K562 (cell line): ENCODE measurements at regions not wholly inside any gene's neighbourhood (a gene's known extent, or its start where the extent isn't known, plus 50 kb on each side); places are given as distances from the start of the nearest gene placed in this dataset. TPM values are rescaled to one million over a fixed set of nuclear protein-coding genes. Genes with fewer than 3 reads are reported as not detected.
"Not testable (repeated sequence)": the region's sequence is repeated elsewhere in the genome, so short reads cannot be mapped to it uniquely, and the experiment has no call there.

Source experiments
- ATAC-seq: fragments of 200-7000 bp; cut with Tn5 transposase; 3 replicates; pipeline ENCODE4 v1.9.1; 2020; ENCODE audit warnings: moderate library complexity
- BruUV-seq: library from RNA; stranded (reverse); fragments of 400-500 nt; replicated peaks from 2 replicates; lab custom pipeline; 2021; lab: Mats Ljungman, UMichigan
- CTCF ChIA-PET: fragments of 300-600 bp; formaldehyde crosslinking; extraction: SDS; loops from one replicate; lab custom pipeline; 2021; ENCODE audit warnings: low intra/inter-chr PET ratio; lab: Yijun Ruan, JAX
- POLR2A ChIA-PET: fragments of 300-600, 350-650 bp; sonication (Branson Sonifier 250); formaldehyde crosslinking; extraction: SDS; loops from one replicate; lab custom pipeline; 2021; ENCODE audit warnings: antibody characterized with exemption, inconsistent platforms; lab: Yijun Ruan, JAX
- DNase-seq, 4 experiments: peaks; one replicate each; pipeline versions ENCODE4 v3.0.0 to v3.0.0-alpha.2; 2011 to 2018; ENCODE audit warnings: low spot score in 3 of 4, mixed read lengths in 3 of 4; ENCODE audit errors: extremely low read depth in 1 of 4
- FAIRE-seq: peaks from 2 replicates; lab custom pipeline; 2011; peaks lifted over from hg19 to GRCh38; lab: Jason Lieb, UNC
- H2AFZ ChIP-seq: 2 replicates; pipeline ENCODE4 v1.6.0; 2011; ENCODE audit warnings: low read depth, low read length, control low read depth, inconsistent platforms
- H3K27ac ChIP-seq: fragments of 200-600 bp; 3 replicates; pipeline ENCODE4 v1.8.0; 2011; ENCODE audit warnings: low read depth, mild to moderate bottlenecking, control low read depth, inconsistent platforms, low read length, moderate library complexity, mixed read lengths; ENCODE audit errors: extremely low read depth
- H3K27me3 ChIP-seq, 2 experiments: fragments of 300-600 bp in 1 of 2; 2 replicates in 1 of 2; 3 replicates in 1 of 2; pipeline versions ENCODE4 v1.6.0 to v1.8.0; 2011; ENCODE audit warnings: inconsistent platforms in 2 of 2, low read length in 2 of 2, mild to moderate bottlenecking in 1 of 2, mixed read lengths in 1 of 2, moderate library complexity in 1 of 2; ENCODE audit not compliant: control insufficient read depth in 2 of 2, insufficient read depth in 2 of 2
- H3K36me3 ChIP-seq: fragments of 300-600 bp; 3 replicates; pipeline ENCODE4 v1.8.0; 2011; ENCODE audit warnings: mild to moderate bottlenecking, low read length, inconsistent platforms; ENCODE audit not compliant: control insufficient read depth, insufficient read depth
- H3K4me1 ChIP-seq, 2 experiments: fragments of 200-600 bp in 1 of 2; replicated peaks in 1 of 2; 2 replicates in 1 of 2; 3 replicates in 1 of 2; pipeline versions ENCODE4 v1.5.1 to v1.8.0; 2011; ENCODE audit warnings: inconsistent platforms in 2 of 2, low read length in 2 of 2, mild to moderate bottlenecking in 1 of 2, mixed read lengths in 1 of 2, moderate library complexity in 1 of 2; ENCODE audit not compliant: control insufficient read depth in 2 of 2, insufficient read depth in 2 of 2
- H3K4me2 ChIP-seq: 2 replicates; pipeline ENCODE4 v1.6.1; 2011; ENCODE audit warnings: low read length, control low read depth, inconsistent platforms, mixed read lengths; ENCODE audit not compliant: insufficient read depth
- H3K4me3 ChIP-seq: fragments of 200-600 bp; sonication (generic), shearing (Covaris generic); 2 replicates; pipeline ENCODE4 v1.5.1; 2016; ENCODE audit warnings: control low read depth, inconsistent platforms
- H3K79me2 ChIP-seq: fragments of 200-600 bp; 3 replicates; pipeline ENCODE4 v1.8.0; 2011; ENCODE audit warnings: low read length, inconsistent platforms; ENCODE audit not compliant: control insufficient read depth, insufficient read depth
- H3K9ac ChIP-seq, 2 experiments: 2 replicates each; pipeline versions ENCODE4 v1.6.0 to v1.6.1; 2011; ENCODE audit warnings: low read depth in 2 of 2, low read length in 2 of 2, control low read depth in 1 of 2, inconsistent platforms in 1 of 2, mild to moderate bottlenecking in 1 of 2, mixed read lengths in 1 of 2; ENCODE audit not compliant: insufficient read depth in 1 of 2
- H3K9me1 ChIP-seq: one replicate; pipeline ENCODE4 v1.6.0; 2011; ENCODE audit warnings: inconsistent platforms, mild to moderate bottlenecking, low read length, moderate library complexity; ENCODE audit not compliant: control insufficient read depth, insufficient read depth
- H3K9me3 ChIP-seq: replicated peaks from 2 replicates; pipeline ENCODE4 v1.5.1; 2011; ENCODE audit warnings: low read depth, low read length, inconsistent platforms; ENCODE audit not compliant: control insufficient read depth, insufficient read depth
- H4K20me1 ChIP-seq: replicated peaks from 2 replicates; pipeline ENCODE4 v1.6.1; 2011; ENCODE audit warnings: low read length, inconsistent platforms, mixed read lengths; ENCODE audit not compliant: control insufficient read depth, insufficient read depth
- ZNF146 ChIP-seq: IDR thresholded peaks from one replicate; pipeline ENCODE4 v1.6.1; 2018; ENCODE audit warnings: missing compliant biosample characterization; ENCODE audit not compliant: unreplicated experiment
- WGBS: fragments of 100-300 bp; shearing (Covaris generic); methylation state at CpG from one replicate; pipeline ENCODE4 v1.1.6; 2016; ENCODE audit warnings: low coverage, mixed read lengths; ENCODE audit not compliant: insufficient coverage; ENCODE audit errors: missing lambda C conversion rate; 5-methylcytosine and 5-hydroxymethylcytosine counted together
- in situ Hi-C: fragments of 300-500 bp; cut with MboI; formaldehyde crosslinking; loops from 4 replicates; pipeline ENCODE4 v1.15.0; 2018; ENCODE audit warnings: inconsistent platforms, mixed read lengths
- intact Hi-C: fragments of 100-400 bp; cut with micrococcal nuclease; formaldehyde crosslinking; loops from 2 replicates; pipeline ENCODE4 v1.14.2; 2022
- small RNA-seq: library from RNA; depleted of rRNA; stranded (forward); fragments of <200 nt; gene quantifications from one replicate; pipeline ENCODE3, GENCODE V24; 2014
- TF ChIP-seq, protein P1 (sequence below): fragments of 250-450 bp; sonication (Bioruptor Pico); IDR thresholded peaks from 2 replicates; pipeline ENCODE4 v1.4.0; 2020; ENCODE audit warnings: mild to moderate bottlenecking, moderate library complexity

DNA sequence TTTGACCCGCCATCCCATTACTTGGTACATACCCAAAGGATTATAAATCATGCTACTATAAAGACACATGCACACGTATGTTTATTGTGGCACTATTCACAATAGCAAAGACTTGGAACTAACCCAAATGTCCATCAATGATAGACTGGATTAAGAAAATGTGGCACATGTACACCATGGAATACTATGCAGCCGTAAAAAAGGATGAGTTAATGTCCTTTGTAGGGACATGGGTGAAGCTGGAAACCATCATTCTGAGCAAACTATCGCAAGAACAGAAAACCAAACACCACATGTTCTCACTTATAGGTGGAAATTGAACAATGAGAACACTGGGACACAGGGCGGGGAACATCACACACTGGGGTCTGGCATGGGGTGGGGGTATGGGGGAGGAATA, 57.1 kb upstream of the GMDS start:
- ATAC-seq, FAIRE-seq, H3K27ac ChIP-seq, DNase-seq, H3K4me3 ChIP-seq, POLR2A ChIA-PET, H3K9me1 ChIP-seq, BruUV-seq, H3K27me3 ChIP-seq, H3K79me2 ChIP-seq, H3K36me3 ChIP-seq, CTCF ChIA-PET, intact Hi-C loops: not testable (repeated sequence)
- TF ChIP-seq ZNF146 (CRISPR knock-in tag), result peak; percentile 50
- TF ChIP-seq, all 486 proteins: peak for 1; not testable (repeated sequence) for 485
- H3K9me3 ChIP-seq, in situ Hi-C loops, H2AFZ ChIP-seq, H3K9ac ChIP-seq, H3K4me2 ChIP-seq, H3K4me1 ChIP-seq, H4K20me1 ChIP-seq: not testable (repeated sequence)
- WGBS, result 14% methylated on average over 5 of the region's 5 CpGs

DNA sequence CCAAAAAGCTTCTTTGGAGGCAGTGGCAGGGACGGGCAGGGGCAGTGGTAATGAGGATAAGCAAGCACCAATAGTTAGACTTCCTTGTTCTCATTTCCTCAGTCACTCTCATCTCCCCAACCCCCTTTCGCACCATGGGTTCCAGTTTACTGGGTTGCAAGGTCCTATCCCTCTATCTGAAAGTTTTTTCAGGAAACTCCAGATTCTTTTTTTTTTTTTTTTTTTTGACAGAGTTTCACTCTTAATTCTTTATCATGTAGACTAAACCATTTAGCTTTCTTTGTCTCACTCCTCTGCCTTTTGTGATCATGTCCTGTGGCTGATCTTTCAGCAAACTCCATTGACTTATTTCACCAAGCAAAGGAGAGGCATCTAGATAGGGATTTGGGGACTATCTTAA, 51.4 kb upstream of the GMDS start:
- H4K20me1 ChIP-seq, result no peaks in the 10 kb centered on the region
- BruUV-seq, result no TSS peak
- H3K36me3 ChIP-seq, result no peaks in the 10 kb centered on the region
- WGBS, result 0% methylated on average over 2 of the region's 2 CpGs
- ATAC-seq (no peak), DNase-seq (no peak), FAIRE-seq (no peak)
- H3K4me1 ChIP-seq, result no peaks in the 10 kb centered on the region
- no peaks in the 10 kb centered on the region; the same call in 1 of the 2 replicates for H3K9me3 ChIP-seq
- no peak overlapping the region for H2AFZ ChIP-seq
- H3K79me2 ChIP-seq, result no peaks in the 10 kb centered on the region
- in situ Hi-C loops (no loop called here), intact Hi-C loops (no loop called here)
- ChIA-PET CTCF (interaction anchor here (0.5 kb wide), 1 partner anchor 13 kb away, joined by 3 read pairs; no protein-coding TSS in a partner anchor), POLR2A (no interaction called here)
- no peak overlapping the region for H3K4me3 ChIP-seq
- H3K27ac ChIP-seq, result no peak overlapping the region
- no peaks in the 10 kb centered on the region for H3K9me1 ChIP-seq
- no peak overlapping the region for H3K4me2 ChIP-seq
- no peak overlapping the region for H3K9ac ChIP-seq
- TF ChIP-seq, protein P1, sequence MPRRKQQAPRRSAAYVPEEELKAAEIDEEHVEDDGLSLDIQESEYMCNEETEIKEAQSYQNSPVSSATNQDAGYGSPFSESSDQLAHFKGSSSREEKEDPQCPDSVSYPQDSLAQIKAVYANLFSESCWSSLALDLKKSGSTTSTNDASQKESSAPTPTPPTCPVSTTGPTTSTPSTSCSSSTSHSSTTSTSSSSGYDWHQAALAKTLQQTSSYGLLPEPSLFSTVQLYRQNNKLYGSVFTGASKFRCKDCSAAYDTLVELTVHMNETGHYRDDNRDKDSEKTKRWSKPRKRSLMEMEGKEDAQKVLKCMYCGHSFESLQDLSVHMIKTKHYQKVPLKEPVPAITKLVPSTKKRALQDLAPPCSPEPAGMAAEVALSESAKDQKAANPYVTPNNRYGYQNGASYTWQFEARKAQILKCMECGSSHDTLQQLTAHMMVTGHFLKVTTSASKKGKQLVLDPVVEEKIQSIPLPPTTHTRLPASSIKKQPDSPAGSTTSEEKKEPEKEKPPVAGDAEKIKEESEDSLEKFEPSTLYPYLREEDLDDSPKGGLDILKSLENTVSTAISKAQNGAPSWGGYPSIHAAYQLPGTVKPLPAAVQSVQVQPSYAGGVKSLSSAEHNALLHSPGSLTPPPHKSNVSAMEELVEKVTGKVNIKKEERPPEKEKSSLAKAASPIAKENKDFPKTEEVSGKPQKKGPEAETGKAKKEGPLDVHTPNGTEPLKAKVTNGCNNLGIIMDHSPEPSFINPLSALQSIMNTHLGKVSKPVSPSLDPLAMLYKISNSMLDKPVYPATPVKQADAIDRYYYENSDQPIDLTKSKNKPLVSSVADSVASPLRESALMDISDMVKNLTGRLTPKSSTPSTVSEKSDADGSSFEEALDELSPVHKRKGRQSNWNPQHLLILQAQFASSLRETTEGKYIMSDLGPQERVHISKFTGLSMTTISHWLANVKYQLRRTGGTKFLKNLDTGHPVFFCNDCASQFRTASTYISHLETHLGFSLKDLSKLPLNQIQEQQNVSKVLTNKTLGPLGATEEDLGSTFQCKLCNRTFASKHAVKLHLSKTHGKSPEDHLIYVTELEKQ (CRISPR knock-in tag), result no peak
- no peaks in the 10 kb centered on the region for H3K27me3 ChIP-seq

Small RNAs in the stretch of these regions (small RNA-seq; reads per million reads assigned to genes)
- not detected for gene HMGN2P28
